GM18508 (cell line): ENCODE measurements at regions not wholly inside any gene's neighbourhood (a gene's known extent, or its start where the extent isn't known, plus 50 kb on each side); places are given as distances from the start of the nearest gene placed in this dataset.

Experiments used
- ATAC-seq: cut with Tn5 transposase; IDR thresholded peaks from one replicate; pipeline ENCODE4 v1.9.1; 2021; ENCODE audit warnings: moderate number of reproducible peaks; ENCODE audit not compliant: insufficient read depth, unreplicated experiment

DNA sequence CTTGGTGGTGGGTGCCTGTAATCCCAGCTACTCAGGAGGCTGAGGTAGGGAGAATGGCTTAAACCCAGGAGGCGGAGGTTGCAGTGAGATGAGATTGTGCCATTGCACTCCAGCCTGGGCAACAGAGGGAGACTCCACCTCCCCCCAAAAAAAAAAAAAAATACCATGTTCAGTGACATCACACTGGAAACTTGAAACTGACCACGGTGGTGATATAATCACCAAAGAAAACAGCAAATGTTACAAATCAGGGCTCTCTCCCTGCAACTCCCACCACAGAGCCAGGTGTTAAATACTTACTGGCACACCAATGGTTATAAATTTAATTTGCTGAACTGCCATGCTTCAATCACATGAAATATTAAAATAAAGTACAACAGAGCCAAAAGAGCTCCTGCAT is 81.4 kb downstream of the ZNF608 start:
- no peak for ATAC-seq

DNA sequence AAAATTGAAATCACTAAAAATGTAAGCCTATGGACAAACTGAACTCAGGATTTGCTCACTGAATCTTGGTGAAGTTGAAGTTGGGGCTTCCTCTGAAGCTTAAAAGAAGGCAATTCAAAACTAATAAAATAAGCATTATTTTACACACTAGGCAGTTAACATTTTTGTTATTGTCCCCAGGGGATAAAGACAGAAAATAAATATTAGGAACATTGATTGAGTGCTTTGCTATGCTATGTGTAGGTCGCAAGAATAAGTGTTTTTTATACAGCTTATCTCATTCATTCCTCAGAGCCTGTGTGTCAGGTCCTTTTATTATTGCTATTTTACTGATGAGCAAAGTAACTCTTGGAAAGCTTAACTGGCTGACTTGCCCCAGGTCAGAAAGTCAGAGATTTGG is 82.2 kb downstream of the ZNF608 start:
- ATAC-seq: no peak

DNA sequence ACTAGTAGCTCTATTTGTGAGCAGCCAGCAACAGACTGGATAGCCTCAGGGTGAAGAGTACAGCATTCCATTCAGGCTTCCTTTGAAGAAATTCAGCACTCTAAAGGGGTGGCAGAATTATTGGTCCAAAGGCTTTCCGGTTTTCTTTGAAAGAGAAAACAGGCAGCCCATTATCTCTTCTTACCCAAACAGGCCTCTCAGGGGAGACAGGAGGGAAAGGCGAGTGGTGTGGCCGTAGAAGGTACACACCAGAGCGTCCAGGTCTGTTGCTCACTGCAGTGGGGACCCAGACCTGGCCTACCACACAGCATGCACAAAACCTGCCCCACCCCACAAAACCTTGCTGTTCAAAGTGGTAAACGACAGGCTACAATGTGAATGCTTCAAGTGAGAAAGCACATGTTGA is 83.3 kb downstream of the ZNF608 start:
- no peak for ATAC-seq

DNA sequence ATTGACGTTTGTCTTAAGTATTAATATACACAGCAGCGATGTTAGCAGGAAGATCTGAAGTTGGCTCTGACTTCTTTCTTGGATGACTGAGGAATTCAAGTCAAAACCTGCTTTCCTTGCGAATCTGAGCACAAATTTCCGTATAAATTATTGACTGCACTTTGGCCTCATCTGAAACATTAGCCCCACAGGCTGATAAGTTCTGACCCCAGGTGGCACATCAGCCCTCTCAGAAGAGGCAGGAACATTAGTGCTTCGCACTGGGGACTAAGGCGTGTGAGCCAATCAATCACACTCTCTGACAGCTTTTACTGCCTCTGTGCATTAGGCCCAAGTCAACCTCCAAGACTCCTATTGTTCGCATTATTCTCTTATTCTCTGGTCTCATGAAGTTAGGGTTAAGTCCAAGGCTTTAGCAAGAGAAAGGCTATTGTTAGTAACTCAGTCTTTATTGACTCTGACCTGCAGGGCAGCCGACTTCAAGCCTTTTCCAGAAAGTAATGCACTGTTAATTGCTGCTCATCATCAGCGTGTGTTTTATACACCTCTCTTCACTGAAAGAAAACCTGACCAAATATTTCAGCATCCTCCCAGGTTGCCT is 84.2 kb downstream of the ZNF608 start:
- no peak for ATAC-seq

DNA sequence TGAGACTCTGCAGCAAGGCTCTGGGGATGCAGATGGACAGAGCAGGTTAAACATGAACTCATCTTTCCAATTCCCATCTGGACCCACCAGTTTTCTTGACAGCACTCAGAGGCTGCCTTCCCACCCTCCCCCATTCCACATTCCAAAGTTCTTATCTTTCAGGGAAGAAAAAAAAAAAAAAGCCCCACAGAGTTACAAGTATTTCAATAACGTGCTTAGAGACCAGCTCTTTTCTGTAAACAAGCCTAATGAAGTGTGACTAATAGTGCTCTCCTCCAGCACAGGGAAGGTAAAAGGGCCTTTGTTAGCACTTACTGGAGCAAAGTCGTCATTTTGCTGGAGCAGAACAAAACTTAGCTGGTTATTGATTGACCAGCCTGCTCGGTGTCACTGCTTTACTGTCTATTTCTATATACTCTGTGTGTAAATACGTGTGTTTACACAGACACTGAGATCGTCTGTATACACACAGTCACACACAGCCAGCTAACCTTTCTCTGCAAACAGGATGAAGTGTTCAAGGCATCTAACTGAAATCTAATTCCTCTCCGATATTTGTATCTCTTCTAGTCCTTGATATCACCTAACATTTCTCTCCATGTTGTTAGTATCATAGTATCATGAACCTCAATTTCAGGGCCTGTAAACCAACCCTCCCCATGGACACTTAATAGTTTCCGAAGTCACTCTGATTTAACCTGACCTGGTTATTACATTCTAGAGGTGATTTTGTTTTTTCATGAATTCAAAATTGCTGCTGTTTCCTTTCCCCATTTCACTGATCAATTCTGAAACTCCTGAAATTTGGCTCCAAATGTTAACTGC is 84.9 kb downstream of the ZNF608 start:
- ATAC-seq: no peak

DNA sequence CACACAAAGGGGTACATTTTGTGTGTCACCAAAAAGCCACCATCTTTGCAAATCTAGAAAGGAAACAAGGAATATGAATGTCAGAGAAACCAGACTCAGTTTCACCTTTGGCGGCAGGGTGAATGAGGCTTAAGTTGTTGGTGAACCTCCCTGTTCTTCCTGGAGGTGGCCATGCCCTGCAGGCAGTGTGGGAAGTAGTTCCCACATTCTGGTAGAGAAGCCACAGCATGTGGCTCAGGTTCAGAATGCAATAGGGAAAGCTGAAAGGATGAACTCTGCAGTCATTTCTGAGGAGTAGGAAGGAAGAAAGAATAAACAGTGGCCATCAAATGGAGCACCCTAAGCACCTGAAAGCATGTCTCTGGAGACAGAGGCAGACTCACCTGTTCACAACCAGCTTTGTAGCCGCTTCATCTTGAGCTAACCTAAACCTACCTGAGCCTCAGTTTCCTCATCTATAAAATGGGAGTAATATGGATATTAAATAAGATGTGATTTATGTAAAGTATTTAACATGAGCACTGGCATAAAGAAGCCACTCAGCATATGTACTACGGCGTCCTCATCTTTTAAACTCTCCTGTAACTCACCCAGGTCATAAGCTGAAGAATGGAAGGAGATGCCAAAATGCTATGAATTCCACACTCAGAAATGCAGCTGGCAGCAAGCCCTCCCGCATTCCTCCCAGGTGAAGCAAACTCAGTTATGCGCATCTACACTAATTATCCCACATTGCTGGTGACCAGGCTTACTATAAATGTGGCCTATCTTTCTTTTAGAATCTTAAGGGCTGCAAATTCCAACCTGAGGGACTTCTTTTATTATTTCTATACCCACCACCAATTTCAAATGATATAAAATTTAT is 86.0 kb downstream of the ZNF608 start:
- ATAC-seq: no peak

DNA sequence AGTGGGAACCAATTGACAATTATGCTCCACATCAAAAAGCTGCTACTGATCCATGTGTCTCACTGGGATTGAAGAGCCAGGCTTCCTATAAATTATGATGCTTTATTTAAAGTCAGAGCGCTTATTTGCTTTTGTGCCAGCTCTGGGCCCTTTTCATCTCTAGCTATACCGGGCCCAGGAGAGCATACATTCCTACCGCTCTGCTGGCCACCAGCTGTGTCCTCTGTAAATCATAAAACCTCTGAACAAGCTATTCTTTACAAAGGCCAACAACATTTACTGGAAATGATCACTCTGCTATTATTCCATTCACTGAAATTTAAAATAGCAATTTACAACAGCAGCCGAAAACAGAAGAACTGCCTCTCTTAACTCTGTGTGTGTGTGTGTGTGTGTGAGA is 86.6 kb downstream of the ZNF608 start:
- no peak for ATAC-seq

DNA sequence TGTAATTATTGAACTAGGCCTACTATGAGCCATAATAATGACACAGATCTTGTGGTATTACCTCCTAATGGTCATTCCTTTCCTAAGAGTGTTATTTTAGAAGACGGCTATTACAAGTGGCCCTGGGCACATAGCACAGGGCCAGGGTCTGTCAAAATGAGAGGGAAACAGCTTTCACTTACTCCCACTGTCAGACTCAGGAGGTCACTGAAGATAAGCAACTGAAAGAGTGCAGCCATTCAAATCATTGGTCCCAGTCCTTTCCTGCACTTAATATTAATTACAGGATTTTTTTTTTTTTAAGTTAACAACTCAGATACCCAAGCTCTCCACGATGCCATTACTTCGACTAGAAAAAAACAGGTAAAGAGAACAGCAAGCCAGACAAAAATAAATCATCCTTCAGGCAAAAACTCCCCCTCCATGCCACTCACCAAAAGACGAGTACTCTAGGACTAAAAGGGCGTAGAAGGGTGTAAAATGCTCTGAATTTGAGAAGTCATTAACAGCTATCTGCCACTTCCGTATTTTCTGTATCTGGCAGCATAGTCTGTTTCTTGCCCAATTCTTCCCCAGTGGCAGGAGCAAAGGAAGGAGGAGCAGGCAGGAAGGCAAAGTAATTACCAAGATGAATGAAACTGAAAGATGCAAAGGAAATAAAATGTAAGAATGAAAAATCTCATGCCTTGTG is 87.4 kb downstream of the ZNF608 start:
- ATAC-seq: no peak

DNA sequence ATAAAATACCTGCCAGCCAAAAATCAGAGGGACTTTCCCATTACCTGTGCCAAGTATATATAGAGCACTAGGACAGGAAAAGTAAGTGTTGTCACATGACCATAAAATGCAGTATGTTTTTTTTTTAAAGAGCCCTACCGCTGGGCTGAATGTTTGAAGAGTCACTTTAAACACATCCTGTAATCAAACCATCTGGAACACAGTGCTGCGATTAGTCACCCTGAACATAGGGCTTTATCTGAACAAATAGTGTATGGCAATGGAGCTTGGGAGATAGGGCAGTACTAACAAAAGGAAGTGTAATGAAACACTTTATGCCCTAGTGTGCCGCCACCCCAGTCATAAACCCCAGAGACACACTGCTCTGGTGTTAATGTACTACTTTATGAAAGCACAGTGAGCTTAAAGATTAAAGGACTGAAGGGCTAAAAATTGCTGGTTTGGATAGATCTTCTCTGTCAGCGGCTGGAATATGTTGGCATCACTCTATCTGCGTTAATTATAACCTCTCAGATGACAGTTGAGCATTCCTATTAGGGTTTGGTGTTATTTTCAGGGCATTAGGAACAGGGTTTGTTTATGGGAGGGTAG is 90.4 kb downstream of the ZNF608 start:
- no peak for ATAC-seq

DNA sequence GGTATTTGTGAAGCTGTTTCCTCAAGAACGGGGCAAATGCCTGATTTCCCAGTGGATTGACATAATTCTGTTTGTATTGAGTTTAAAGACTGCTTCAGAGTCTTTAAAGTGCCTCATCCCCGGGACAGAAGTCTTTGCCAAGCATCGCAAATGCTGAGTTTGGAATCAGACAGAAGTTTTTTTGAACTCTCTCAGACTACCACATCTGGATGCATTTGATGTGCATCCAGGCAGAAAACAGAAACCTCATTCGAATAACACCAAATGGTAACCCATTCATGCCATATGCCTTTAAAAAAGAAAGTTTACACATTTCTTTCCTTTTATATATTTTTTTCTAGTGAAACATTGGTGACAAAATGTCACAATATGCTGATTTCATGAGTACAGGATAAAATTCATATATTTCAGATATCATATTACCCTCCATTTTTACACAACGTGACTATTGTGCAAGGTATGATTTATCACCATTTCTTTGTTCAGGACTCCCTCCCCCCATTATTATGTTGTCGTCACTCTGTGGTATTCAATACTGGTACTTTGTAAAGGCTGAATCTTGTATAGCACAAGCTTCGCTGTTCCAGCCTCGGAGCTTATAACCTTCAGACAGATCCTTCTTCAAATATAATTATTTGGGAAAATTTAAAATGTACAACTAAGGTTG is 91.1 kb downstream of the ZNF608 start:
- ATAC-seq: no peak

DNA sequence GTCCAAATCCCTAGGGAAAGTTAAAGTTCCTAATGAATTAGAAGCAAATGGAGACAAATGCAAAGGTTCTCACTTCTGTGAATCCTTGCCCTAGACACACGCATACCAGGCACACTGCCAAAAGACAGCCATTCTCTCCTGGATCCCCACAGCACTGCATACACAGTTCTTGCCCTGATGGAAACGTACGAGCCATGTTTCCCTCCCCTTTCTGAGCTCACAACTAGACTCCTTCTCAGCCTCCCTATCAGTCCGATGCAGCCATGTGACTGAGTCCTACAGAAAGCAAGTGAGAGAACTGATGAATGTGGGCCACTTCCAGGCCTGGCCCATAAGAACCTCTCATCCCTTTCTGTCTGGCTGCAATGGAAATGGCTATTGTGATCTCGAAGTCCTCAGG is 92.0 kb downstream of the ZNF608 start:
- no peak for ATAC-seq

DNA sequence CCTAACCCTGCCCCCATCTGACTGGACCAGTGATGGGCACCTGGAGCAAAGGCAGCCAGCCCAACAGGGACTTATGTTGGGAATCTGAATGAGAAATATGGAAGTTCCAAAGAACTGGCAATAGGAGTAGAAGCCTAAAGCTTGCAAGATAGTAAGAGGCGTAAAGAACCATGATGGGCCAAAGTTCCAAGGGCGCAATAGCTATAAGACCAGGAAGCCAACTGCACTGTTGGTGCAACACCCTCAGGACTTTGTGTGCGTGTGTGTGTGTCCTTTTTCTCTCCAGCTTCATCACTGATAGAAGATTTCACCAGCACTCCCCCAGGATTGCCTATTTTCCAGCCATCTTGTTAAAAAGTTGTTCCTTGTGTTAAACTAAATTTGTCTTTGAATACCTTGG is 92.8 kb downstream of the ZNF608 start:
- ATAC-seq: no peak

DNA sequence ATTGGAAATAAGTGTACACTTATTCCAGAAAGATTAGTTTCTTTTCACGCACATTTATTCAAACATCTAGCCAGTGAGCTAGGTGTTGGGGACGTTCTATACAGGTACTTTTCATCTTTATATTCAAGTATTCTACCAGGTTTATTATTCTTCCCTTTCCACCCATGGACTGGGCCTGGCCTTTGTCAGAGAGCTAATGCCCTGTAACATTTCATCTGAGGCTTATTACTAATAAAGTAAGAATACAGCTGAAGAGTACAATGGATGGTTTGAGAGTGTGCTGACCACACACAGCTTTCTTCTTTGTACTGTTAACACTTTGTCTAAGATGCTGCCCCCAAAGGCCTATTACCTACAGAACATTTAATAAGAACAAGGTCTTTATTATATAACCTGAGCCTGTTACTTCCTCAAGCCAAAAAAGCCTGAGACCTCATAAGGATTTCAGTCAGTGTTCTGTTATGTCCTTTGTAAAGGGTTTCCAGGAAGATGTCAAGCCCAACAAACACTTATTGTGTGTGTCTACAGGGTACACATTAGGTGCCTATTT is 93.5 kb downstream of the ZNF608 start:
- ATAC-seq: no peak

DNA sequence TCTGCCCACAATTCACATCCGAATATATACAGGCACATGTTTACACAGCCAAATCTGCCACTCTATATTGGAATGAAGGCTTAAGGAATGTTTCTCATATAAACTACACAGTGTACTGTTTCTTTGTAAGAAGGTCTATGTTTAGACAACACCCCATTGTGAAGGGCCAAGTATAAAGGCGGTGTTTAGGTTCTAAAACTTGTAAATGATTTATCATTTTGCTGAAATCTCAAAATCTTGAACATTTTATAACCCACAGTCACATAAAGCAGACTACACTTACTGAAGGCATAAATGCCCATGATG is 94.0 kb downstream of the ZNF608 start:
- no peak for ATAC-seq

DNA sequence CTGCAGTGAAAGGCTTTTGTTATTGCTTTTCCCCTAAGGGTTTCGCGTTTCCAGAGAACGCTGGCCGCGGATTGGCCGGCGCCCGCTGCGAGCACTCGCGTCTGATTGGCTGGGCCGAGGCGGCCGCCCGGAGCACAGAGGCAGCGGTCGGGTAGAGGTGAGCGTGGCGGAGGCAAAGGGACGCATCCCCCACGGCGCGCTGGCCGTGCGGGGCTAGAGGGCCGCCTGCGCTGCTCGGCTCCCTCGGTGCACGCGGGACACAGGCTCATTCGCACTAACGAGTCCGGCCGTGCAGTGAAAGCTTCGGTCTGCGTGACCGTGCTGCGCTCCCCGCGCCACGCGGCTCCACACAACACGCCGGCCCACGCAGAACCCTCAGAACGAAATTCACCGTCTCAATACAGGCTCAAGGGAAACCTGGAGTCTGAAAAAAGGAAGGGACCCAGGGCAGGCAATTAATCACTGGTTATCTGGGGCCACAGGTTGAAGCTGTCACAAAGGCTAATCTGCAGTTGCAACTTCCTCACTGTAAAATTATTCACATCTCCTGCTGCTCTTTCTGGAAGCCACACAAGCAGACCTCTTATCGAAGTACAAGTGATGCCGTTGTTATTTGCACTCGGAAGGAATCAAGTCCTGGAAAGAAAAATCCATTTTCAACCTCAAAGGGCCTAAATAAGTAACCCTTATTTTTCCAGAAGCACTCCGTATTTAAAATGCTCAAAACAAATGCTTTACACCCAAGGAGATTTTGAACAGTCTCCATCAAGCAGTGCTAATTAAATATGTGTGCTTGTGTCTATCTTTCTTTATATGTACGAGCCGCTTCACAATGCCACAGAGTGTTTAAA is 94.6 kb downstream of the ZNF608 start:
- no peak for ATAC-seq

DNA sequence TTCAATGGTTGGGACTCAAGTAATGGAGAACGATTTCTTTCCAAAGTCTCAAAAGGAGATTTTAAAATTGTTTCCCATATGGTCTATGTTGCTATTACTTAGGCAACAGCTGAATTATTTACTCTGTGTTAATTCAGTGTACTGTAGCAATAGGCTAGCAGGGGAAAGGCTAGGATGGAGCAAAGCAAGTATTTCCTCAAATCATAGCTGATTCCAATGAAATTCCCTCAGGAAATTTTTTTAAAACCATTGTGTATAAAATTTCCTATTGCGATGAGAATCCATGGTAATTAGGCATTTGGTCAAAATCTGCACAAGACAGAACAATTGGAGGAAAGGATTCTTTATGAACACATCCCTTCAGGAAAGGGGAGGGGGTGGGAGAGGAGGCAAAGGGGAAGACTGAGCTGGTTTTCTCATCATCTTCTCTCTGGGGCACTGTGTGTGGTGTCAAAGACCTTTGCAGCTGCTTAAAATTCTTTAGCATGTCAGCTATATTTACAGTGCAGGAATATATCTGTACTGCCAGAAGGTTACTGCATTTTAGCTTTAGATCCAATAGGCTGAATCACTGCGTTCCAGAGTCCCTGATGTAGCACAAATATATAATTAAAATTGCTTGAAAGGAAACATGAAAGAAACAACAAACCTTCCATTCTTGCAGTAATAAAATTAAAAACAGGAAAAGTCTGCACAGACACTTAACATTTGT is 95.3 kb downstream of the ZNF608 start:
- ATAC-seq: no peak

DNA sequence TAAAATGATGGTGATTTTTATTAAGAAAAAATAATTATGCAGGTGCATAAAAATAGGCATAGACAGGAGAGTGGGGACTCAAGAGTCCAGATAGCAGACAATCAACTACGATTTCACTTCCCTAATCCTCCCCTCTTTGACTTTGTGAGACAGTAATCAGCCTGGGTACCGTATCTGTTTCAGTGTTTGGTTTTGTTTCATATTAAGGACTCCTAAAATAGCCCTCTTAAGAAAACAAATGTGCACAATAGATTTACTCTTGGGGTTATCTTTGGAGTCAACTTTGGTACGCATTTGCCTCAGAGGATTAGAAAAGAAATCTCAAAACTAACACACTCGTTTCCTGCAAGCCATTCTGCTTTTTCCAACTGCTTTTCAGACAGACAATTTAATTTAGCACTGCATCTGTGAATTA is 96.3 kb downstream of the ZNF608 start:
- ATAC-seq: peak; percentile 43

DNA sequence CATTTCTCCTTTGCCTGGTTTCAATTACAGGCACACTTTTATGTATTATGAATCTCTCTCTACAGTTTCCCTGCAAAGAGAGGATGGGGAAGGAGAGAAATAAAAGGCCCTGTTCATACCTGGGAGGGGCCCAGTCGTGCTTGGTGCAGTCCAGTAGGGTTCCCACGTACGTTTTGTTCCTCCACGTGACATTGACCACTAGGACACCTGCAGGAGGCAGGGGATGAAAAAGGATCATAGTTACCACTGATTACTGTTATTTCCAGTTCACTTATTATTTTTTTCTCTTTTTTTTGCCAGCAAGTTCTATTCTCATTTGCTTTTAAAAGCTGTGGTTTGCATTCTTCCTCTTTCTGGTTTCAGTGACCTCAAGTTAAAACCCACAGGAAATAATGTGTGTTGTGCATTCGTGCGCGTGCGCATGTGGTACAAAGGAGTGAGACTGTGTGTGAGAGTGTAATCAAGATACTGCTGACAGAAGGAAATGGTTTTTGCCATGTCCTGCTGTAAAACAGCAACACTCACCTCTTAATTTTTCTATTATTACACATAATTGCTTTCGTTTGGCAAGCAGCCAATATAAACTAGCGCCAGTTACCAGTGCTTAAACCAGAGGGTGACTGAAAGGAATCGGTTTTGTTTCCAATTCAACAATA is 96.8 kb downstream of the ZNF608 start:
- ATAC-seq: peak; percentile 70
